Colonic mucosa (tissue), 4 donors: ENCODE measurements at regions not wholly inside any gene's neighbourhood (a gene's known extent, or its start where the extent isn't known, plus 50 kb on each side); places are given as distances from the start of the nearest gene placed in this dataset.

Experiments
- DNase-seq: peaks from one replicate; pipeline ENCODE4 v3.0.0-alpha.2; 2020
- H3K27ac ChIP-seq: fragments of 200-600 bp; one replicate; pipeline ENCODE4 v1.8.0; 2021
- H3K27me3 ChIP-seq: fragments of 200-600 bp; one replicate; pipeline ENCODE4 v1.8.0; 2021
- H3K36me3 ChIP-seq: fragments of 200-600 bp; one replicate; pipeline ENCODE4 v1.8.0; 2021
- H3K4me1 ChIP-seq: fragments of 200-600 bp; one replicate; pipeline ENCODE4 v1.8.0; 2021; ENCODE audit warnings: mild to moderate bottlenecking
- H3K4me3 ChIP-seq: fragments of 200-600 bp; one replicate; pipeline ENCODE4 v1.8.0; 2021
- H3K9ac ChIP-seq, 2 donors: one replicate each; pipeline ENCODE4 v1.7.0; 2013; ENCODE audit warnings: control low read depth in 2 of 2, low read depth in 2 of 2, low read length in 2 of 2
- H3K9me3 ChIP-seq: fragments of 200-600 bp; one replicate; pipeline ENCODE4 v1.8.0; 2021
- intact Hi-C: fragments of 100-400 bp; cut with DNase I; formaldehyde crosslinking; loops from one replicate; pipeline ENCODE4 v1.14.1; 2022
- TF ChIP-seq, protein P1 (sequence below): fragments of 200-600 bp; IDR thresholded peaks from one replicate; pipeline ENCODE4 v1.8.0; 2022; ENCODE audit warnings: antibody characterized with exemption, mild to moderate bottlenecking
- donor health status: healthy.
- donor health status: DM: no; HTN: no; CAD: no.
- donor health status: DM: no; HTN: no; CAD: no.

DNA sequence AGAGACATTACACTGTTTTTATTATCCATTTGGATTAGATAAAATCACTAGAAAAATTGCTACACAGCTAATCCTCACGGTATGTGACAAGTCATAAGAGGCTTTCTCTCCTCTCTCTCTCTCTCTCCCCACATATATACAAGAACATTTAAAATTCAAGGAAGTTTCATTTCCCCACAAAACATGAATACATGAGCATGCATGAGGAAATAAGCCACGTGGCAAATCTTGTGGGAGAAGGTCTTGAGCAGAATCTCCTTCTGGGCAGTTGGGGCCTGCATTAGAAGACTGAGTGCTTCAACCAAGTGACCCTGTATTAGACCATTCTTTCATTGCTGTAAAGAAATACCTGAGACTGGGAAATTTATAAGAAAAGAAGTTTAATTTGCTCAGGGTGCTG is 1313.1 kb downstream of the MRPL39 start:
- intact Hi-C loops: no loop called here
- Histone ChIP-seq H3K4me1 (no peaks in the 10 kb centered on the region), H3K36me3 (no peaks in the 10 kb centered on the region), H3K4me3 (no peak overlapping the region), H3K9ac (no peak overlapping the region), H3K27ac (no peak overlapping the region), H3K27me3 (no peaks in the 10 kb centered on the region), H3K9me3 (no peaks in the 10 kb centered on the region)
- no peak for DNase-seq
- TF ChIP-seq, protein P1, sequence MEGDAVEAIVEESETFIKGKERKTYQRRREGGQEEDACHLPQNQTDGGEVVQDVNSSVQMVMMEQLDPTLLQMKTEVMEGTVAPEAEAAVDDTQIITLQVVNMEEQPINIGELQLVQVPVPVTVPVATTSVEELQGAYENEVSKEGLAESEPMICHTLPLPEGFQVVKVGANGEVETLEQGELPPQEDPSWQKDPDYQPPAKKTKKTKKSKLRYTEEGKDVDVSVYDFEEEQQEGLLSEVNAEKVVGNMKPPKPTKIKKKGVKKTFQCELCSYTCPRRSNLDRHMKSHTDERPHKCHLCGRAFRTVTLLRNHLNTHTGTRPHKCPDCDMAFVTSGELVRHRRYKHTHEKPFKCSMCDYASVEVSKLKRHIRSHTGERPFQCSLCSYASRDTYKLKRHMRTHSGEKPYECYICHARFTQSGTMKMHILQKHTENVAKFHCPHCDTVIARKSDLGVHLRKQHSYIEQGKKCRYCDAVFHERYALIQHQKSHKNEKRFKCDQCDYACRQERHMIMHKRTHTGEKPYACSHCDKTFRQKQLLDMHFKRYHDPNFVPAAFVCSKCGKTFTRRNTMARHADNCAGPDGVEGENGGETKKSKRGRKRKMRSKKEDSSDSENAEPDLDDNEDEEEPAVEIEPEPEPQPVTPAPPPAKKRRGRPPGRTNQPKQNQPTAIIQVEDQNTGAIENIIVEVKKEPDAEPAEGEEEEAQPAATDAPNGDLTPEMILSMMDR: no peak

DNA sequence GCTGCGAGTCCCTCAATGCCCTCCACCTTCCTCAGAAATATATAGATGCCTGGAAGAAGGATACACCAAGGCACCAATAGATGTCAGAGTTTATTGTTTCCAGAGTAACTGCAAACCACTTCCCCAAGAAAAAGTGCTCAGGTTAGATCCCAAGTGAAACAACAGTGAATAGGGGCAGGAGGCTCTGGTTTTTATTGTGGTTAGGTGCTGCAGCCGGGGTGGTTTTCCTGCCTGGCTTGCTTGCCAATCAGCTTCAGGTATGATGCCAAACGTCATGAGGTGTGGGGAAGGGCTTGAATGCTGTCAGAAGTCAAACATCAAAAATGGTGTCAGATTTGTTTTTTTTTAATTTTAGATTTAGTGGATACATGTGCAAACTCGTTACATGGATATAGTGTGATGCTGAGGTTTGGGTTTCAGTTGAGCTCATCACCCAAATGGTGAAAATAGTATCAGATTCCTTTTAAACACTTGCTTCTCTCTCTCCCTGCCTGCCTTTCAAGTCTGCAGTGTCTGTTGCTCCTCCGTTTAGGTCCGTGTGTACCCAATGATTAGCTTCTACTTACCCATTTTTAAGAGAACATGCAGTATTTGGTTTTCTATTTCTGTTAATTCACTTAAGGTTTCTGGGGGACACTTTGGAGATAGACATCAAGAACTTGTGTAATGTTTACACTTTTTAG is 1317.0 kb downstream of the MRPL39 start:
- intact Hi-C loops: no loop called here
- H3K27ac ChIP-seq: no peak overlapping the region
- no peak for DNase-seq
- H3K27me3 ChIP-seq: no peaks in the 10 kb centered on the region
- no peaks in the 10 kb centered on the region for H3K4me1 ChIP-seq
- no peak overlapping the region for H3K4me3 ChIP-seq
- no peak overlapping the region for H3K9ac ChIP-seq
- TF ChIP-seq, protein P1: no peak
- H3K9me3 ChIP-seq: no peaks in the 10 kb centered on the region
- H3K36me3 ChIP-seq: no peaks in the 10 kb centered on the region

DNA sequence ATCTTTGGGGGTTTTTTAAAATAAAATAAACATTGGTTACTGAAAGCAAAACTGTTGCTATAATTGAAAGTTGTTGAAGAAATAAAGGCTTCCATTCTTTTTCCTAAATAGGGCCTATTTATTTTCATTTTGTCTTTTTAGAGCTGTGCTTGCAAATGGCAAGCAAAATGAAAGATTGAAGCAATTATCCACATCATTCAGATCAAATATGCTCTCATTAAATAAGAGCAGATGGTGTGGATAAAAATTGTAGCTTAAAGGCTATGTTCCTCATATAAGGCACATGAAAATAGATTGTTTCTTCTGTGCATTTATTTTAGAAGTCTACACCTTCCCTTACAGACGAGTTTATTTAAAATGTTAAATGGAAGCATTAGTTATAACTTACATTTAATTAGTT is 1317.7 kb downstream of the MRPL39 start:
- intact Hi-C loops: no loop called here

DNA sequence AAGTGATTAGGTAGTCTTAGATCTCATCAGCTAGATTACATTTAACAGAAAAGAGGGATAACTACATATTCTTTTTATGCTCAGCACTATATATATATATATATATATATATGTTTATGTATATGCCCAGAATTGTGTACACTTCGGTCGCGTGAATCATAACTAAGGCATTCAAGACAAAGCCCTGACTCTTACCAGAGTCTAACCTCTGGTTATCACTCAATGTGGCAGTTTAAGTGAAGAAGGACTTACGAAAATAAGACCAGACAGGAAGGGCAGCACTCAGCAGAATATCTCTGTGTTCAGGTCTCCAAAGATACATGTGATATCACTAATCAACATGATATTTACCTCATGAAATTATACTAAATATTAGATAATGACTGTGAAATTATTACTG is 1326.7 kb downstream of the MRPL39 start:
- Histone ChIP-seq H3K27me3 (no peaks in the 10 kb centered on the region), H3K4me1 (no peaks in the 10 kb centered on the region), H3K4me3 (no peak overlapping the region), H3K36me3 (no peaks in the 10 kb centered on the region), H3K9ac (no peak overlapping the region), H3K27ac (no peak overlapping the region), H3K9me3 (no peaks in the 10 kb centered on the region)
- DNase-seq: no peak
- TF ChIP-seq, protein P1: no peak
- intact Hi-C loops: no loop called here

More for the DNA sequence above, 1317.7 kb downstream of the MRPL39 start:
- Histone ChIP-seq H3K9me3 (no peaks in the 10 kb centered on the region), H3K27ac (no peak overlapping the region), H3K27me3 (no peaks in the 10 kb centered on the region), H3K4me3 (no peak overlapping the region), H3K4me1 (no peaks in the 10 kb centered on the region), H3K9ac (no peak overlapping the region), H3K36me3 (no peaks in the 10 kb centered on the region)
- TF ChIP-seq, protein P1: no peak
- no peak for DNase-seq

DNA sequence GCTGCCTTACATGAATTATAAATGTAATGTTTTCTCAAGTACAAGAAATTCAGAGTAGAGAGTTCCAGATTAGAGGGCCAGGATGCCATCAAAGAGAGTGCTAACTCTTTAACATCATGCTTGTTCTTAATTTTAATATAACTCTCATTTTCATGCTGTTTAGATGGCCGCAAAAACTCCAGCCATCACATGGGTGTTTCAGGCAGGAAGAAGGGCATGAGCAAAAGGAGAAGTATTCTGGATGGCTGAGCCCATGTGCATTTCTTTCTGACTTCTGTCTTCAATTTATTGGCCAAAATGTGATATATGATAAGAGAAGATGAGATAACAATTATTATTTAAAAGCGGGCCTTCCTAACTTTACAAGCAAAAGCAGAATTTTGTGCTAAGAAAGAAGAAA is 1328.6 kb downstream of the MRPL39 start:
- Histone ChIP-seq H3K4me1 (no peaks in the 10 kb centered on the region), H3K36me3 (no peaks in the 10 kb centered on the region), H3K9ac (no peak overlapping the region), H3K27ac (no peak overlapping the region), H3K9me3 (no peaks in the 10 kb centered on the region), H3K4me3 (no peak overlapping the region), H3K27me3 (no peaks in the 10 kb centered on the region)
- DNase-seq: no peak
- intact Hi-C loops: no loop called here
- TF ChIP-seq, protein P1: no peak
